HG02642 (cell line): ENCODE measurements at regions not wholly inside any gene's neighbourhood (a gene's known extent, or its start where the extent isn't known, plus 50 kb on each side); places are given as distances from the start of the nearest gene placed in this dataset.

Experiments
- ATAC-seq: cut with Tn5 transposase; IDR thresholded peaks from one replicate; pipeline ENCODE4 v1.9.1; 2021; ENCODE audit warnings: mild to moderate bottlenecking; ENCODE audit not compliant: unreplicated experiment, poor library complexity

- ATAC-seq = no peak
Measured at GRCh38 chr1:79819140-79819539, 812.6 kb upstream of the ADGRL4 start.

- no peak for ATAC-seq
Measured at GRCh38 chr1:79817031-79817560, 810.6 kb upstream of the ADGRL4 start.

DNA sequence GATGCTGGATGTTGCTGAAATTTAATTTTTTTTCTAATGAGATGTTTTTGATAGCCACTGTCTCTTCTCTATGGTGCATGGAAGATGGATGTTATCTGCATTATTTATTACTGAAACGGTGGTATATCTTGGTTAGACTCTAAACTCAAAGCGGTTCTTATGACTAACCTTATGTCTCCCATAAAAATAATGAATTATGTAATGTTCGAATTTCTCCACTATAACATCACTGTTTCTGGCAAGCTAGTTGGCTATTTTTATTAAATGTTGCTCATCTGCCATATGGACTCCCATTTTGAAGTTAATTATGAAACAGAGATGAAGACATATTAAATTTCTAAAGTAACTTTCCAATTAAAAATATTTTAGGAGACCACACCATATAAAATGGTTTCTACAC, 808.6 kb upstream of the ADGRL4 start:
- ATAC-seq = no peak

DNA sequence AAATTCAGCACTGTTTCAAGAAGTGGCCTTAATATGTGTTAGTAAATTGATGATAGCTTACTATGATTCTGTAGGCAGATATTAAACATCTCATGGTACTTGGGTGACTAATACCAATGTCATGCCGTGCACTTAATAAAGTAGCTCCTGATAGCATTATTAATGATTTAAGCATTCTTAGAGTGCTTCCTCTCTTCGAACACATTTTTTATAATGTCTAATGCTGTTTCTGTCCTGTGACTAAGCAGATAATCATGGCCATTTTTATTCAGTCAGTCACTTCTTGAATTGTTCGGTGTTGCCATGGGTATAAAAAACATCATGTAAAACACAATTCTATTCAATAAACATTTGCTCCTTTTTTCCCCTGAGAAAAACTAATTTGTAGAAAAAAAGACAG, 804.6 kb upstream of the ADGRL4 start:
- ATAC-seq = no peak

GRCh38 chr1:79808816-79809475, 802.4 kb upstream of the ADGRL4 start:
- no peak for ATAC-seq

GRCh38 chr1:79807816-79808215, 801.3 kb upstream of the ADGRL4 start:
- no peak for ATAC-seq

DNA sequence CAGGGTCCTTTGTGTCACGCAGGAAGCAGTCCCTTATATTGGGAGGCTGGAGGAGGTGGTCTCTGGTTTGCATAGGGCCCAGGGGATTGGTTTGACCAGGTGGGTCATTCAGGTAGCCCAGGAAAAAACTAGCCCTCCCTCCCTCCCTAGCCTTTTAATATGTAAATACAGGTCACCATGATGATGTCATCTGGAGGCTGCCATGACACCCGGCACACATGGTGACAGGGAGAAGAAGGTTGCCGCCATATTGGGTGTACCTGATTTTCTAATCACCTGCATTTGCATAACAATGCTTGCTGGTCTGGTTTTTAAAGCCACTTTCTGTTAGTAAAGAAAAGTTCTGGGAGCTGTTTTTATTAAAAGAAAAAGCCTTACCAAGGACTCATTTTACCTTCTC, 791.0 kb upstream of the ADGRL4 start:
- no peak for ATAC-seq

DNA sequence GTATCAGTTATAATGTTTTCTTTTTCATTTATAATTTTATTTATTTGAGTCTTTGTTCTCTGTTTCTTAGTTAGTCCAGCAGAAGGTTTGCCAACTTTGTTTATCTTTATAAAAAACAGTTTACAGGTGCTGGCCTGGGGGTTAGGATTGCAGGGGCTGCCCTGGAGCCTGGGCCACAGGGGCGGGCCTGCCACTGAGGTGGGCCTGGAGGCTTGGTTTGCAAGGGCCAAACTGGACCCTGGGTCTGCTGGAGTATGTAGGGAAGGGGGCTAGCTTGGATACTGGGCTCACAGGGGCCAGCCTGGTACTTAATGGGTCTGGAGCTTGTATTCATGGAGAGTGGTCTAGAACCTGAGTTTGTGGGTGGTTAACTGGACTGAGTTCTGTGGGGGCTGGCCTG, 789.9 kb upstream of the ADGRL4 start:
- ATAC-seq = no peak

- ATAC-seq = no peak
Measured at GRCh38 chr1:79792219-79792930, 785.8 kb upstream of the ADGRL4 start.

GRCh38 chr1:79791488-79792218, 785.1 kb upstream of the ADGRL4 start:
- ATAC-seq = no peak

GRCh38 chr1:79790950-79791349, 784.4 kb upstream of the ADGRL4 start:
- no peak for ATAC-seq

GRCh38 chr1:79787631-79788030, 781.1 kb upstream of the ADGRL4 start:
- no peak for ATAC-seq

DNA sequence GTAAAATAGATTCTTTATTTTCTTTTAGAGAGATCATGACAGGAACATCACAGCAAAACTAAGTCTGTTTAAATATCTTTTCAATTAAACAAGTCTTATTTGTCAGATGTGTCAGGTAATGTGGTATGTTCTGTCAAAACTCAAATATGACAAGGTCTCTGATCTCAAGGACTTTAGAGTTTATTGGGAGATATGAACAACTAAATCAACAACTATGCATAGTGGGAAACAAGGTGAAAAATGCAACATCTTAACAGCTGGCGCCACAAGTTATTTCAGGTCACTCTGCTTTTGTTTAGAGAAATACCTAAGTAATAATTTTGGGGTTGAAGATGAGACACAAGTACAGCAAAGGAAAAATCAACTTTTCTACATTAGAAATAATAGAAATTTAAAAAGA, 779.4 kb upstream of the ADGRL4 start:
- no peak for ATAC-seq

- no peak for ATAC-seq
Measured at GRCh38 chr1:79785561-79785960, 779.0 kb upstream of the ADGRL4 start.

DNA sequence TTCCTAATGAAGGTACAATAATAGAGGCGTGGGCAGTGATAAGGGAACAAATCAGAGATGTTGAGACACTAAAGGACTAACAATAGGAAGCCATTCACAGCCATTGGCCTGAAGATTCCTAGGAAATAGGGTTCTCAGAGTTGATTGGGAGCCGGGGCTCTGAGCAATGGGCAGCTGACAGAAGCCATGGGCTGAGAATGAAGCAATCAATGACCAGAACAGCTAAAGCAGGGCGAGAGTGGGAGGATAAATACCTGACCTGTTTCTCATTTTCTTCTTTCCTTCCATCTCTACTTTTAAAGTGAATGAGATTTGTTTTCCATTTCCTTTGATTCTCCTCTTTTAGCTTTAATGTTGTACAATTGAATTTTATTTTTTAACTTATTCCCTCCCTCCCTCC, 774.7 kb upstream of the ADGRL4 start:
- ATAC-seq = no peak

GRCh38 chr1:79777481-79778219, 771.1 kb upstream of the ADGRL4 start:
- peak; percentile 100 for ATAC-seq

DNA sequence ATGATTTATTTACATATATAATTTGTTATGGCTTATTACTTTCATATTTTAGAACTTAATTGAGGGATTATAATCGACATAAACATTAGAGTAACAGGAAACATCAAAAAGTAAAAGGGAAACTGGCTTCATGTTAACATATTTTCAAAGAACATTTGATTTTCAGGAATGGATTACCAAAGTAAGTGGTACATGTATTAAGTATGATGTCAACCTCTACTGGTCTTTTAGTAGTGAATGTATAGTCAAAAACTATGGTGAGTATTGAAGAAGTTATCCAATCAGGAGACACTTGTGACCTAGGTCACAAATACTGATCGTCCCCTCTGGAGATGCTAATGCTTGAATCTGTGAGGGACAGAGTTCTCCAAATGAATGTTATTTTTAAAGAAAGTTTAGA, 768.9 kb upstream of the ADGRL4 start:
- no peak for ATAC-seq

DNA sequence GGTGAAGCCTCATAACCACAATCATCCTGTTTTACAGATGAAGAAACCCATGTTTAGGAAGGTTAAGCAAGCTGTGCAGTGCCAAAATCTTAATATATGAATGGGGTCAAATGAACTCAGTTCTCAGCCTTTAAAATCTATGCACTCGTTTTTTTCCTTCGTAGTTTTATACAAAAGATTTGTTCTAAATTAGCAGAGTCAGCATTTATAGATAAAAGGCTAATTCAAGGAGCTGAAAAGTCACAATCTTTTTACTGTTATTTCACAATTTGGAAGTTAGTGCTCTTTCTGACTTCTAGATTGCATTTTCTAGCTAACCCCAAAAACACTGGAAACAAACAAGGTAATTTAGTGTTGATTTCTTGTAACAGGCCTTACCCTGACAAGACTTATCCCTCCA, 766.9 kb upstream of the ADGRL4 start:
- ATAC-seq = no peak

DNA sequence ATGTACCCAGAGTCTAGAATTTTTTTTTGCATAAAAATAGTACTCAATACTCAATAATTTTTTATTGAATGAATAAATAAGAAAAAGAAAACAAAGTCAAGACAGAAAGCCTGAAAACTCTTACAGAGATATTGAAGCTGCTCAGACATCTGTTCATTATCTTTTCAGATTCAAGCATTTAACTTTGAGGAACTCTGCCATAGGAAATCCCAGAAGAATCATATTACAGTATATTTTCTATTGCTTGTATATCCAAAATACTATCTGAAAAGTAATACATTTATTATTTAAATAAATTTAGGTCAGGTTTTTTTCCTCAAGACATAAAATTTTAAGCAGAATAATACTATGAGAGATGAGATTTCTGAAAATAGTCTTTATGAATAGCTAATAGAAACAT, 755.9 kb upstream of the ADGRL4 start:
- ATAC-seq = no peak

GRCh38 chr1:79760531-79760930, 754.0 kb upstream of the ADGRL4 start:
- ATAC-seq = no peak

DNA sequence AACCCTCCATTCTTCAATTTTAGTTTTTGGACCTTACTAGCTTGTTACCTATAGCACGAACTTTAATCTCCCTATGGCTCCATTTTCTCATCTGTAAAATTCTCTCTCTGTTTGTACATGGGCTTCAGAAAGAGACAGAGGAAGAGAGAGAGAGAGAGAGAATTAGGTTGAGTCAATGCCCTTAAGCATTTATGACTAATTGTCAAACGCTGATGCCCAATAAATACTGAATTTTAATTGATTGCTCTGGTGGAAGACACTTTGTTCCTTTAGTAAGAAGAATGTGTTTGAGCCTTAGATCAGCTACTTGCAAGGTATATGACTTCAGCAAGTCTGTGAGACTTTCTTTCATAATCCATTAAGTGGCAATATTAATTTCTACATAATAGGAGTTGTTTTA, 743.1 kb upstream of the ADGRL4 start:
- ATAC-seq = no peak
